ENCODE measurements at regions not wholly inside any gene's neighbourhood (a gene's known extent, or its start where the extent isn't known, plus 50 kb on each side); places are given as distances from the start of the nearest gene placed in this dataset.
"Not testable (repeated sequence)": the region's sequence is repeated elsewhere in the genome, so short reads cannot be mapped to it uniquely, and the experiment has no call there.

DNA sequence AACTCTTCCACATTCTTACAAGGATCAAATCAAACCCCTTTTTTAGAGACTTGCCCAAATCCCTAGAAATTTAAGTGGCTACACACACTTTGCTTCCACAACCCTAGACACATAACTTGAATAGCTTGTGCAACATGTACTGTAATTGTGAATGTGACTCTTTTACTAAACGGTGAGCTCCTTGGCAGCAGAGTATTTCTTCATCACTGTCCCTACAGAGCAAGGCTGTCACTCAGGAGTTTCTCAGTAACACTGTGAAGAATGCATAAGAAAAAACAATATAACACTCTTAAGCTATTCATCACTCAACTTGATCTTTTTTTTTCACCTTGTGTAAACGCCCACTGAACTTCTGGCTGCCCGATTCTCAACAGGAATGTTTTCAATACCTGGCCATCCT is 53.8 kb upstream of the ADAMTS18 start:
- no peak for DNase-seq

- no peak for DNase-seq
Observed at GRCh38 chr16:77491091-77491490, 56.3 kb upstream of the ADAMTS18 start.

DNA sequence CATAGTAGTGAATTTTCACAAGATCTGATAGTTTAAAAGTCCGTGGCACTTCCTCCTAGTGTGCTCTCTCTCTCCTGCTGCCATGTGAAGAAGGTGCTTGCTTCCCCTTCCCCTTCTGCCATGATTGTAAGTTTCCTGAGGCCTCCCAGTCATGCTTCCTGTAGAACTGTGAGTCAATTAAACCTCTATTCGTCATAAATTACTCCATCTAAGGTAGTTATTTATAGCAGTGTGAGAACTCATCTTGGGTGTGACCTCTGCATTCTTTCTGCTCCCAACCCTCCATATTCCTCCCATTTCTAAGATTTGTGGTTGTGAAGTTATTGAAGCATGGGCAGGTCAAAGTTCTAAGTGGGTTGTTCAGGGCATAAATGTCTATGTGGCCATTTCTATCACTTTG is 62.1 kb upstream of the ADAMTS18 start:
- DNase-seq: no peak

- no peak for DNase-seq
Observed at GRCh38 chr16:77499373-77500285, 64.8 kb upstream of the ADAMTS18 start.

GRCh38 chr16:77500286-77500598 is 65.4 kb upstream of the ADAMTS18 start:
- no peak for DNase-seq

- DNase-seq: no peak
Observed at GRCh38 chr16:77500934-77501664, 66.3 kb upstream of the ADAMTS18 start.

DNA sequence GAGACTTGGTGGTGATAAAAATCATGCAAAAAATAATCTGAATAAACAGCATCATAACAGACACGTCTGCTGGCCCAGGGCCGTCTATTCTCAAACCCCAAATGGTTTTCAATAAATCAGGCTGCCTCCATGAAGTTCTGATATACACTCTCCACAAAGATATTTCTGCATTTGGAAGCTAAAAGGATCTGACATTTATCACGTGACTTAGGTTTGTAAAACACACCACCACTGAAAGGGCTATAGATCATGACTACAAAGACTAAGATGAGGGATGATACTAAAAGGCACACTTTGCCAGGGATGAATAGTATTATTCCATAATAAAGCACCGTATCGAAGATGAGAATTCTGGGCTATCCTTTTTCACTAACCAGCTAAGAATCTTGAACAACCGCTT is 67.6 kb upstream of the ADAMTS18 start:
- DNase-seq: no peak

- DNase-seq: not testable (repeated sequence)
Observed at GRCh38 chr16:77506492-77506891, 71.7 kb upstream of the ADAMTS18 start.

DNA sequence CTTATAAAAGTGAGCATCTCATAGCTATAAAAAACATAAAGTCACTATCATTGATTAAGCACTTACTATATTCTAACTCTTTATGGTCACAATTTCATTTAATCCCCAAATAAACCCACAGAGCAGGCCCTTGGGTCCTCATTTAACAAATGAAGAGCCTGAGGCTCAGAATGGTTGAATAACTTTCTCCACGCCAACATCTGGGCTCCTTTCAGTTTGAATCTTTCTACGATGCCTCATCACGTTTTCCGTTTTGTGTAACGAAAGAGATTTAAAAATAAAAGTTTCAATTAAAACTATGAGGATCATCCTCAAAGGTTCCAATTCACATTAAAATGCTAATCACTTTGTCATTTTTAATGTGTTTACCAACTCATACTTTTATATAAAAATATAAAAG is 74.2 kb upstream of the ADAMTS18 start:
- no peak for DNase-seq

- no peak for DNase-seq
Observed at GRCh38 chr16:77509796-77510195, 75.0 kb upstream of the ADAMTS18 start.

- DNase-seq: no peak
Observed at GRCh38 chr16:77511053-77511452, 76.2 kb upstream of the ADAMTS18 start.

GRCh38 chr16:77514500-77515220 is 79.8 kb upstream of the ADAMTS18 start:
- DNase-seq: no peak

- not testable (repeated sequence) for DNase-seq
Observed at GRCh38 chr16:77525226-77525625, 90.4 kb upstream of the ADAMTS18 start.

DNA sequence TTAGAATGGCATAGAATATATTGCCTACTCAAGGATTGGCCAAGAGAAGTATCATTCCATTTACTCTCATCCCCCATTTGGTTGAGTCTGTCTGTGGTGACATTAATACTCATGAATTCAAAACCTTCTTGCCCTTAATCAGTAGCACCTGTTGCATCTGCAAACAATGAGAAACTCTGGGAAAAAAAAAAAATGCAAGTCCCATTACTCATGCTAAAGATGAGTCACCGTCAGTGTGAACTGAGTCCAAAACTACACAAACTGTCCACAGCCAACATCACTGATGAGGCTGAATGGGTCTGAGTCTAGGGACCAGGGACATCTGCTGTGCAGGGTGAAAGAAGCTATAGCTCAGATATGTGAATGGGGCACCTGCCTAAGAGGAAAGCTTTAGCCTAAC is 96.9 kb upstream of the ADAMTS18 start:
- DNase-seq: no peak

GRCh38 chr16:77536809-77537208 is 102.0 kb upstream of the ADAMTS18 start:
- DNase-seq: no peak

GRCh38 chr16:77539421-77540034 is 104.7 kb upstream of the ADAMTS18 start:
- DNase-seq: no peak

- no peak for DNase-seq
Observed at GRCh38 chr16:77540646-77541045, 105.8 kb upstream of the ADAMTS18 start.

- DNase-seq: no peak
Observed at GRCh38 chr16:77541165-77541564, 106.3 kb upstream of the ADAMTS18 start.

- DNase-seq: no peak
Observed at GRCh38 chr16:77548151-77548550, 113.3 kb upstream of the ADAMTS18 start.

- no peak for DNase-seq
Observed at GRCh38 chr16:77548766-77549165, 113.9 kb upstream of the ADAMTS18 start.

DNA sequence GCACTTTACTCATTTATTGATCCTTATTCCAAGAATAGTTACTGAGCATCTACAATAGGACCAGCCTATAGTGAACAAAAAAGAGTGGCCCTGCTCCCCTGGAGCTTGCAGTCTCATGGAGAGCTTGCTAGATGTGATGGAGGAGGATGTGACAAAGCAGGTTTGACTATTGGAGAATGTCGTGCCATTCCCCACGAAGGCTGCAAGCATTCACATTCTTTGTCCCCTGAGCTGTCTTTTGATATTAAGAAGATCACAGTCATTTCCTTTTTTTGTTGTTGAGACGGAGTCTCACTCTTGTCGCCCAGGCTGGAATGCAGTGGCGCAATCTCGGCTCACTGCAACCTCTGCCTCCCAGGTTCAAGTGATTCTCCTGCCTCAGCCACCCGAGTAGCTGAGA is 115.0 kb upstream of the ADAMTS18 start:
- DNase-seq: no peak

DNA sequence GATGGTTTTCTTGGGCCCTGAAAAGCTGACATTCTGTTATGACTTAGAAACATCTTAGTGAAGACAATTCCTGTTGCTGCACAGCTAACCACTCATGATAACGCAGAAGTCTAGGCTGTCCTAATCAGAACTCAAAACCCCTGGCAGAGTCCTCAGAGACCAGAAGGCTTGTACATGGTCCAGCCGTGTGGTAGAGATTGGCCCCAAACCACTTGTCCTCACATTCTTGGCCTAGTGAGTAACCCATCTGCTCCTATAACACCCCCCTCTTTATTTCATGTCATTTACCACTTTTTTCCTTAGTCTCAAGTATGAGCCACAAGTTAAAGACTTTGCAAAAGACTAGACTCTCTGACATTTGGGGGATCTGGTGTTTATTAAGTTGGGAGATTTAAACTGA is 116.5 kb upstream of the ADAMTS18 start:
- no peak for DNase-seq

DNA sequence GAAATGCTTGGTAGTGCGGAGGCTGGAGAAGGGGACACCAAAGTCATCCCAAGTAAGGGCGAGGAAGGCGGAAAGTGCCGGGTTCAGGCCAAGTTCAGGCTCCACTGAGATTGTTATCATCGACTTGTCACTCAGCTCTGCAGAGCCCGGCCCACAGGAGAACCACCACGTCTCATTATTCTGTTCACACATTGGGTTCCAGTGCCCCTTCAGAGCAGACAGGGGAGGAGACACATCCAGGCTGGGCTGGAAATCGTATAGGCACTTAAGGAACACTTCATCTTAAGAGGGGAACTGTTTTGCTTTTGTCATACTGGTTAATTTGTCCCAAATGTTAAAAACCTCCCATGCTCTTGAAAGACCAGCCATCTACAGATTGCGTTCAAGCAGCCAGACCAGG is 118.3 kb upstream of the ADAMTS18 start:
- DNase-seq: no peak

All from KG1 (cell line).